ENCODE measurements at regions not wholly inside any gene's neighbourhood (a gene's known extent, or its start where the extent isn't known, plus 50 kb on each side); places are given as distances from the start of the nearest gene placed in this dataset.
"Not testable (repeated sequence)": the region's sequence is repeated elsewhere in the genome, so short reads cannot be mapped to it uniquely, and the experiment has no call there.

DNA sequence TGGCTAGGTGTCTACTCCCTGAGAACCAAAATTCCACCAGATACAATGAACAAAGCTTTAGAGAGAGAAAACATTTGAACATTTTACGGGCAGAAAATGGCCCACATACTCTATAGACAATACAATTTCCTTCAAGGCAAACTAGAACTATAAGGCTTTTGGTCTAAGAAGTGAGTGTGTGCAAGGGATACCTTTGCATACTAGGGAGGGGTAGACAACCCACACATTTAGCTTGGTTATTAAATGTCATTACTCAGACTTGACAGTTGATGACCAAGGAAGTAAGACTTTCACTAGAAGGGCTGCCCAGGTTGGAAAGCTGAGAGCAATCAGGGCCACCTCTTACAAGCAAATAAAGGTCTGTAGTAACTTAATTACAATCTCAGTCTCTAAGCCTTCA lies 64.0 kb upstream of the PLEKHM1 start:
- H3K4me1 ChIP-seq (ENCODE audit: control insufficient read depth, insufficient read depth, low read length); H3K4me3 ChIP-seq (ENCODE audit: low read depth, low read length); H3K9me3 ChIP-seq (ENCODE audit: control insufficient read depth, insufficient read depth, low read depth, low read length); H3K27ac ChIP-seq (ENCODE audit: extremely low read depth, low read depth, low read length); H3K36me3 ChIP-seq (ENCODE audit: control insufficient read depth in 2 of 2, insufficient read depth in 1 of 2, low read length in 2 of 2); CTCF ChIA-PET; POLR2A ChIA-PET: not testable (repeated sequence)

DNA sequence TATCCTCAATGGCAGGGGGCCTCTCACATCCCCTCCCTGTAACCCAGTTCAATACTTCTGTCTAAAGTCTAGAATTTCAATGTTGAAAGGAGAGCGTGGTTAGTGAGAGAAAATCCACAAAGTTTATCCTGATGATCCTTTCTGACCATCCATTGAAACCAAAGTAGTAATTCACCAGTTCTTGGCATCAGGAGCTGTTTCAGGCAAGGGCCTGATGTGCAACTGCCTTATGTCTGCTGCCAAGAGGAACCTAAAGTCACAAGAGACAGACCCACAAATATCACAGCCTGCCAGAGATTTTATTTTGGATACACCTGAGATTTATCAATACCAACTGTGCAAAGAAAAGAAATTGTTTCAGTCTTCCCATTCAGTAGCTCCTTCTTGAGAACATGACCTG lies 68.3 kb upstream of the PLEKHM1 start:
- H3K36me3 ChIP-seq (ENCODE audit: control insufficient read depth in 2 of 2, insufficient read depth in 1 of 2, low read length in 2 of 2); CTCF ChIA-PET; H3K27ac ChIP-seq (ENCODE audit: extremely low read depth, low read depth, low read length); H3K9me3 ChIP-seq (ENCODE audit: control insufficient read depth, insufficient read depth, low read depth, low read length); H3K4me3 ChIP-seq (ENCODE audit: low read depth, low read length); H3K4me1 ChIP-seq (ENCODE audit: control insufficient read depth, insufficient read depth, low read length); POLR2A ChIA-PET: not testable (repeated sequence)

DNA sequence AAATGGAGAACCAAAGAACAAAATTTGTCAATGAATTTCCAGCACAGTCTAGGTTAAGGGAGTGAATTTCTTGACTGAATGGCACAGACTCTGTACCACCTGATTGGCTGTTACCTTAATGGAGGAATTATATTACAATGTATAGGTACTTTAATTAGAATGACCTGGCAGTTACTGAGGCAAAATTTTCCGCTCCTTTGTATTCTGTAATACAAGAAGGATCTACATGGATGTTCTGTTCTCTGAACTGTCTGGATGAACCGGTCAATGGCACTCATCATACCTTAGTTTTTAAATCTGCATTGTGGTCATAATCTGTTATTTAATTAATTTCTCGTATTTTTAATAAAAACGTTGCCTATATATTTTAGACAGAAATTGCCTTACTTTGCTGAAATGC lies 72.3 kb upstream of the PLEKHM1 start:
- H3K36me3 ChIP-seq (ENCODE audit: control insufficient read depth in 2 of 2, insufficient read depth in 1 of 2, low read length in 2 of 2); H3K4me3 ChIP-seq (ENCODE audit: low read depth, low read length); POLR2A ChIA-PET; CTCF ChIA-PET; H3K4me1 ChIP-seq (ENCODE audit: control insufficient read depth, insufficient read depth, low read length); H3K9me3 ChIP-seq (ENCODE audit: control insufficient read depth, insufficient read depth, low read depth, low read length); H3K27ac ChIP-seq (ENCODE audit: extremely low read depth, low read depth, low read length): not testable (repeated sequence)

DNA sequence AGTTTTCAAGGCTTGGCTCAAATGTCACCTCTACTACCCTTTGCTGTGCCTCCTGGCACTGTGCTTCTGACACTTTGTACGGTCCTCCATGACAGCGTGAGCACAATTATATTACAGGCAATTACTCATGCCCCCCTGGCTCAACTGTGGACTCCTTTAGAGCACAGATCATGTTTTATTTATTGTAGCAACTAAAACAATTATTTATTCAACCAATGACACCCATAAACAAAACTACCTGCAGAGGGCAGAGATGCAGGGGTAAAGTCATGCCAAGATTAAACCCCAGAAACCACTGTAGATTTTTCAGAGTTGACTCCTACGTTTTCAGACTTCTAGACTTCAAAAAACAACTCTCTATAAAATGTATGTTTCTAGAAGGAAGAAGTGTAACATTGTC lies 72.8 kb upstream of the PLEKHM1 start:
- H3K36me3 ChIP-seq (ENCODE audit: control insufficient read depth in 2 of 2, insufficient read depth in 1 of 2, low read length in 2 of 2); POLR2A ChIA-PET; H3K4me3 ChIP-seq (ENCODE audit: low read depth, low read length); H3K9me3 ChIP-seq (ENCODE audit: control insufficient read depth, insufficient read depth, low read depth, low read length); H3K27ac ChIP-seq (ENCODE audit: extremely low read depth, low read depth, low read length); H3K4me1 ChIP-seq (ENCODE audit: control insufficient read depth, insufficient read depth, low read length); CTCF ChIA-PET: not testable (repeated sequence)
- TF ChIP-seq ZIC2 (tag by site-specific recombination; IDR thresholded peaks at IDR 0.05) (peak; percentile 46; the same call in 1 of the 2 replicates), GLIS1 (tag by site-specific recombination; IDR thresholded peaks at IDR 0.05) (peak; percentile 54)

DNA sequence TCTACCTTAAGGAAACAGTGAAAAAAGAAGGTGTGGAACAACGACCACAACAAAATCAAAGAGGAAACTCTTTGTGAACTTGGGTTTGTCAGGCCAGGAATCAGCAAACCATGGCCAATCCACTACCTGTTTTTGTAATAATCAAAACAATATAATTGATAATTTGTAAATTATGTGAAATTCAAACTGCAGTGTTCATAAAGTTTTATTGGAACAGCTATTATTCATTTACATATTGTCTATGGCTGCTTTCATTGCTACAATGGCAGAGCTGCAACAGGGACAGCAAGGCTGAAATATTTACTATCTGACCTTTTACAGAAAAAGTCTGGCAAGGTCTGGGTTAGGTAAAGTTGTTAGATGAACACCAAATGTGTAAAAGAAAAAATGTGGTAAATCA lies 77.8 kb upstream of the PLEKHM1 start:
- H3K4me1 ChIP-seq (ENCODE audit: control insufficient read depth, insufficient read depth, low read length); H3K36me3 ChIP-seq (ENCODE audit: control insufficient read depth in 2 of 2, insufficient read depth in 1 of 2, low read length in 2 of 2); H3K9me3 ChIP-seq (ENCODE audit: control insufficient read depth, insufficient read depth, low read depth, low read length); H3K27ac ChIP-seq (ENCODE audit: extremely low read depth, low read depth, low read length); POLR2A ChIA-PET; CTCF ChIA-PET; H3K4me3 ChIP-seq (ENCODE audit: low read depth, low read length): not testable (repeated sequence)

DNA sequence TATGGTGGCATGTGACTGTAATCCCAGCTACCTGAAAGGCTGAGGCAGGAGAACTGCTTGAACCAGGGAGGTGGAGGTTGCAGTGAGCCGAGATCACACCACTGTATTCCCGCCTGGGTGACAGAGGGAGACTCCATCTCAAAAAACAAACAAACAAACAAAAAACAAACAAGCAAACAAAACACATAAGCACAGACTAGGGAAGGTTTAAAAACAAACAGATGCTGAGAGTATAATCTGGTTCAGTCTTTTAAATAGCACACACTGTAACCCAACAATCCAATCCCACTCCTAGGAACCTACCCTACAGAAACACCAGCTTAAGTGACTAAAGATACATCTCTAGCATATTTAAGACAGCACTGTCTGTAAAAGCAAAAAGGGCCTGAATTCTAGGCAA lies 82.8 kb upstream of the PLEKHM1 start:
- H3K9me3 ChIP-seq (ENCODE audit: control insufficient read depth, insufficient read depth, low read depth, low read length); H3K4me3 ChIP-seq (ENCODE audit: low read depth, low read length); CTCF ChIA-PET; H3K27ac ChIP-seq (ENCODE audit: extremely low read depth, low read depth, low read length); H3K36me3 ChIP-seq (ENCODE audit: control insufficient read depth in 2 of 2, insufficient read depth in 1 of 2, low read length in 2 of 2); POLR2A ChIA-PET: not testable (repeated sequence)
- TF ChIP-seq, protein P1, sequence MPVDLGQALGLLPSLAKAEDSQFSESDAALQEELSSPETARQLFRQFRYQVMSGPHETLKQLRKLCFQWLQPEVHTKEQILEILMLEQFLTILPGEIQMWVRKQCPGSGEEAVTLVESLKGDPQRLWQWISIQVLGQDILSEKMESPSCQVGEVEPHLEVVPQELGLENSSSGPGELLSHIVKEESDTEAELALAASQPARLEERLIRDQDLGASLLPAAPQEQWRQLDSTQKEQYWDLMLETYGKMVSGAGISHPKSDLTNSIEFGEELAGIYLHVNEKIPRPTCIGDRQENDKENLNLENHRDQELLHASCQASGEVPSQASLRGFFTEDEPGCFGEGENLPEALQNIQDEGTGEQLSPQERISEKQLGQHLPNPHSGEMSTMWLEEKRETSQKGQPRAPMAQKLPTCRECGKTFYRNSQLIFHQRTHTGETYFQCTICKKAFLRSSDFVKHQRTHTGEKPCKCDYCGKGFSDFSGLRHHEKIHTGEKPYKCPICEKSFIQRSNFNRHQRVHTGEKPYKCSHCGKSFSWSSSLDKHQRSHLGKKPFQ (tag by site-specific recombination; IDR thresholded peaks at IDR 0.05): peak; percentile 28; the same call in 1 of the 2 replicates
- TF ChIP-seq, protein P2, sequence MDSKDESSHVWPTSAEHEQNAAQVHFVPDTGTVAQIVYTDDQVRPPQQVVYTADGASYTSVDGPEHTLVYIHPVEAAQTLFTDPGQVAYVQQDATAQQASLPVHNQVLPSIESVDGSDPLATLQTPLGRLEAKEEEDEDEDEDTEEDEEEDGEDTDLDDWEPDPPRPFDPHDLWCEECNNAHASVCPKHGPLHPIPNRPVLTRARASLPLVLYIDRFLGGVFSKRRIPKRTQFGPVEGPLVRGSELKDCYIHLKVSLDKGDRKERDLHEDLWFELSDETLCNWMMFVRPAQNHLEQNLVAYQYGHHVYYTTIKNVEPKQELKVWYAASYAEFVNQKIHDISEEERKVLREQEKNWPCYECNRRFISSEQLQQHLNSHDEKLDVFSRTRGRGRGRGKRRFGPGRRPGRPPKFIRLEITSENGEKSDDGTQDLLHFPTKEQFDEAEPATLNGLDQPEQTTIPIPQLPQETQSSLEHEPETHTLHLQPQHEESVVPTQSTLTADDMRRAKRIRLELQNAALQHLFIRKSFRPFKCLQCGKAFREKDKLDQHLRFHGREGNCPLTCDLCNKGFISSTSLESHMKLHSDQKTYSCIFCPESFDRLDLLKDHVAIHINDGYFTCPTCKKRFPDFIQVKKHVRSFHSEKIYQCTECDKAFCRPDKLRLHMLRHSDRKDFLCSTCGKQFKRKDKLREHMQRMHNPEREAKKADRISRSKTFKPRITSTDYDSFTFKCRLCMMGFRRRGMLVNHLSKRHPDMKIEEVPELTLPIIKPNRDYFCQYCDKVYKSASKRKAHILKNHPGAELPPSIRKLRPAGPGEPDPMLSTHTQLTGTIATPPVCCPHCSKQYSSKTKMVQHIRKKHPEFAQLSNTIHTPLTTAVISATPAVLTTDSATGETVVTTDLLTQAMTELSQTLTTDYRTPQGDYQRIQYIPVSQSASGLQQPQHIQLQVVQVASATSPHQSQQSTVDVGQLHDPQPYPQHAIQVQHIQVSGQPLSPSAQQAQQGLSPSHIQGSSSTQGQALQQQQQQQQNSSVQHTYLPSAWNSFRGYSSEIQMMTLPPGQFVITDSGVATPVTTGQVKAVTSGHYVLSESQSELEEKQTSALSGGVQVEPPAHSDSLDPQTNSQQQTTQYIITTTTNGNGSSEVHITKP (tag by site-specific recombination; IDR thresholded peaks at IDR 0.05): peak; percentile 93
- H3K4me1 ChIP-seq (ENCODE audit: control insufficient read depth, insufficient read depth, low read length): peaks cover 11% of the 10 kb centered on the region

Data from HEK293 (cell line).